ENCODE measurements at regions not wholly inside any gene's neighbourhood (a gene's known extent, or its start where the extent isn't known, plus 50 kb on each side); places are given as distances from the start of the nearest gene placed in this dataset.

DNA sequence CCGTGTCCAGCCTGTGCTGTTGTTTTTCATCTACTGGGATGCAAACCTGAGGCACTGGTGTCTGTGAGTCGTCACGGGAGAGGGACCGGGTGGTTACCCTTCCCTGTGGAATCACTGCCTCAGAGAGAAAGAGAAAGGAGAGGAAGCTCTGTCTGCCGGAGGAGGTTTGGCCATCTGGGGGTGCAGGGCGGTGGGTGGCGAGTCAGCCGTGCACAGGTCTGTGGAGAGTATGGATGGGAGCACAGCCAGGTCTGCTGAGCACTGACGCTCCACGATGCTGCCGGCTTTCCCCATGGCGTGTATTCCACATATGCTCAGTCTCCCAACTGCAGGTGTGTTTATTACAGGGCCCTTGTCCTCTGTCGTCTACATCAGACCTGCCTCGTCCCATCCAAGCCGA lies 395.2 kb upstream of the IRX4 start:
- TF ChIP-seq, protein P1, sequence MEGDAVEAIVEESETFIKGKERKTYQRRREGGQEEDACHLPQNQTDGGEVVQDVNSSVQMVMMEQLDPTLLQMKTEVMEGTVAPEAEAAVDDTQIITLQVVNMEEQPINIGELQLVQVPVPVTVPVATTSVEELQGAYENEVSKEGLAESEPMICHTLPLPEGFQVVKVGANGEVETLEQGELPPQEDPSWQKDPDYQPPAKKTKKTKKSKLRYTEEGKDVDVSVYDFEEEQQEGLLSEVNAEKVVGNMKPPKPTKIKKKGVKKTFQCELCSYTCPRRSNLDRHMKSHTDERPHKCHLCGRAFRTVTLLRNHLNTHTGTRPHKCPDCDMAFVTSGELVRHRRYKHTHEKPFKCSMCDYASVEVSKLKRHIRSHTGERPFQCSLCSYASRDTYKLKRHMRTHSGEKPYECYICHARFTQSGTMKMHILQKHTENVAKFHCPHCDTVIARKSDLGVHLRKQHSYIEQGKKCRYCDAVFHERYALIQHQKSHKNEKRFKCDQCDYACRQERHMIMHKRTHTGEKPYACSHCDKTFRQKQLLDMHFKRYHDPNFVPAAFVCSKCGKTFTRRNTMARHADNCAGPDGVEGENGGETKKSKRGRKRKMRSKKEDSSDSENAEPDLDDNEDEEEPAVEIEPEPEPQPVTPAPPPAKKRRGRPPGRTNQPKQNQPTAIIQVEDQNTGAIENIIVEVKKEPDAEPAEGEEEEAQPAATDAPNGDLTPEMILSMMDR (conservative IDR thresholded peaks at IDR 0.05; ENCODE audit: low read depth, low read length): no peak
- TF ChIP-seq EZH2 (IDR thresholded peaks at IDR 0.05; ENCODE audit: low read length, unreplicated experiment): no peak
